HEK293T (cell line): ENCODE measurements at regions not wholly inside any gene's neighbourhood (a gene's known extent, or its start where the extent isn't known, plus 50 kb on each side); places are given as distances from the start of the nearest gene placed in this dataset.

Experiments used
- ARNT ChIP-seq: fragments of 450-650 bp; IDR thresholded peaks from 2 replicates; pipeline ENCODE4 v1.6.1; 2017; ENCODE audit warnings: mild to moderate bottlenecking
- NFRKB ChIP-seq: fragments of 450-650 bp; IDR thresholded peaks from 2 replicates; pipeline ENCODE4 v1.6.1; 2016; ENCODE audit warnings: mild to moderate bottlenecking, moderate library complexity
- PKNOX1 ChIP-seq: fragments of 450-650 bp; IDR thresholded peaks from 2 replicates; pipeline ENCODE4 v1.6.1; 2016
- TARDBP ChIP-seq: fragments of 450-650 bp; IDR thresholded peaks from 2 replicates; pipeline ENCODE4 v1.6.1; 2016
- ZNF384 ChIP-seq: fragments of 450-650 bp; IDR thresholded peaks from 2 replicates; pipeline ENCODE4 v1.6.1; 2016

- no peak for TF ChIP-seq ZNF384
- TF ChIP-seq TARDBP = no peak
- no peak for TF ChIP-seq PKNOX1
- no peak for TF ChIP-seq ARNT
- no peak for TF ChIP-seq NFRKB
These were observed 167.1 kb downstream of the KCNJ2 start for GRCh38 chr17:70336411-70336810.
